ENCODE measurements at regions not wholly inside any gene's neighbourhood (a gene's known extent, or its start where the extent isn't known, plus 50 kb on each side); places are given as distances from the start of the nearest gene placed in this dataset.

- TF ChIP-seq, protein P1, sequence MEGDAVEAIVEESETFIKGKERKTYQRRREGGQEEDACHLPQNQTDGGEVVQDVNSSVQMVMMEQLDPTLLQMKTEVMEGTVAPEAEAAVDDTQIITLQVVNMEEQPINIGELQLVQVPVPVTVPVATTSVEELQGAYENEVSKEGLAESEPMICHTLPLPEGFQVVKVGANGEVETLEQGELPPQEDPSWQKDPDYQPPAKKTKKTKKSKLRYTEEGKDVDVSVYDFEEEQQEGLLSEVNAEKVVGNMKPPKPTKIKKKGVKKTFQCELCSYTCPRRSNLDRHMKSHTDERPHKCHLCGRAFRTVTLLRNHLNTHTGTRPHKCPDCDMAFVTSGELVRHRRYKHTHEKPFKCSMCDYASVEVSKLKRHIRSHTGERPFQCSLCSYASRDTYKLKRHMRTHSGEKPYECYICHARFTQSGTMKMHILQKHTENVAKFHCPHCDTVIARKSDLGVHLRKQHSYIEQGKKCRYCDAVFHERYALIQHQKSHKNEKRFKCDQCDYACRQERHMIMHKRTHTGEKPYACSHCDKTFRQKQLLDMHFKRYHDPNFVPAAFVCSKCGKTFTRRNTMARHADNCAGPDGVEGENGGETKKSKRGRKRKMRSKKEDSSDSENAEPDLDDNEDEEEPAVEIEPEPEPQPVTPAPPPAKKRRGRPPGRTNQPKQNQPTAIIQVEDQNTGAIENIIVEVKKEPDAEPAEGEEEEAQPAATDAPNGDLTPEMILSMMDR (IDR thresholded peaks at IDR 0.05; ENCODE audit: insufficient read depth, low read length, poor library complexity, severe bottlenecking), result no peak
- no peak for TF ChIP-seq EZH2phosphoT487 (conservative IDR thresholded peaks at IDR 0.05; ENCODE audit: low read length)
These were observed 250.9 kb upstream of the EPHA5 start for GRCh38 chr4:65921180-65921579.

Measured in SU-DHL-6 (cell line).